GM18870 (cell line): ENCODE measurements at regions not wholly inside any gene's neighbourhood (a gene's known extent, or its start where the extent isn't known, plus 50 kb on each side); places are given as distances from the start of the nearest gene placed in this dataset.

Experiments used
- ATAC-seq: cut with Tn5 transposase; IDR thresholded peaks from one replicate; pipeline ENCODE4 v1.9.1; 2021; ENCODE audit warnings: moderate library complexity; ENCODE audit not compliant: unreplicated experiment

DNA sequence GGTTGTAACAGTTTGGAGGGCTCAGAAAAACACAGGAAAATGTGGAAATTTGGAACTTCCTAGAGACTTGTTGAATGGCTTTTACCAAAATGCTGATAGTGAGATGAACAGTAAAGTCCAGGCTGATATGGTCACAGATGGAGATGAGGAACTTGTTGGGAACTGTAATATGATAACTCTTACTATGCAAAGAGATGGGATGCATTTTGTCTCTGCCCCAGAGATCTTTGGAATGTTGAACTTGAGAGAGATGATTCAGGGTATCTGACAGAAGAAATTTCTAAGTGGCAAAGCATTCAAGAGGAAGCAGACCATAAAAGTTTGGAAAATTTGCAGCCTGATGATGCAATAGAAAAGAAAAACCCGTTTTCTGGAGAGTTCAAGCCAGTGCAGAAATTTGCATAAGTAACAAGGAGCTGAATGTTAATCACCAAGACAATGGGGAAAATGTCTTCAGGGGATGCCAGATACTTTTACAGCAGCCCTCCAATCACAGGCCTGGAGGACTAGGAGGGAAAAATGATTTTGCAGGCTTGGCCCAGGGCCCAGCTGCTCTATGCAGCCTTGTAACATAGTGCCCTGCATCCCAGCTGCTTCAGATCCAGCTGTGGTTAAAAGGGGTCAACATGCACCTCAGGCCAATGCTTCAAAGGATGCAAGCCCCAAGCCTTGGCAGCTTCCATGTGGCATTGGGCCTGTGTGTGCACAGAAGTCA, 572.7 kb upstream of the ATP2B1 start:
- no peak for ATAC-seq

DNA sequence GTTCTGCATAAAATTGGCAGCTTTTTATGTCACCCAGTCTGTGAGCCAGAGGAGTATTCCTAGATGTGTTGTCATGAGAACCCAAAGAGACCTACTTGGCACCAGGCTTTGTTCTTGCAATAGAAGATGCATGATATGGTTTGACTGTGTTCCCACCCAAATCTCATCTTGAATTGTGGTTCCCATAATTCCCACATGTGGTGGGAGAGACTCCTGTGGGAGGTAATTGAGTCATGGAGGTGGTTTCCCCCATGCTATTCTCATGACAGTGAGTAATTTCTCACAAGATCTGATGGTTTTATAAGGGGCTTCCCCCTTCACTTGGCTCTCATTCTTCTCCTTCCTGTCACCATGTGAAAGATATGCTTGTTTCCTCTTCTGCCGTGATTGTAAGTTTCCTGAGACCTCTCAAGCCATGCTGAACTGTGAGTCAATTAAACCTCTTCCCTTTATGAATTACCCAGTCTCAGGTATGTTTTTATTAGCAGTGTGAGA, 572.0 kb upstream of the ATP2B1 start:
- peak; percentile 84 for ATAC-seq

DNA sequence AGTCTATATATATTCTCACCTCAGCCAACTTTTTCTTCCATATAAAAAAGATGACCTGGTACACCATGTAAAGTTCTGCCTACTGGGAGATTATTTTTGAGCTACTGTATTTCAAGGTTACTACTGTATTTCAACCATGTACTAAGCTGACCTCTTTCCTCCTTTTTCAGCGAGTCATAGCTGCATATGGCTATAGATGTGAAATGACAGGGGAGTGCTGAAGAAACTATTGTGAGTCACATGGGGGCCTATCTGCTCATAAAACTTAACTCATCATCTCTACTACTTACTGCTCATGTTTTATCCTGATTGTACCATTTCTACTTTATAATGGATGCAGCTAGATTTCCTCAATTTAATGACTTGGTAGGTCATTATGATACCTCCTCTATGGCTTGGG, 571.4 kb upstream of the ATP2B1 start:
- ATAC-seq, result peak; percentile 30

DNA sequence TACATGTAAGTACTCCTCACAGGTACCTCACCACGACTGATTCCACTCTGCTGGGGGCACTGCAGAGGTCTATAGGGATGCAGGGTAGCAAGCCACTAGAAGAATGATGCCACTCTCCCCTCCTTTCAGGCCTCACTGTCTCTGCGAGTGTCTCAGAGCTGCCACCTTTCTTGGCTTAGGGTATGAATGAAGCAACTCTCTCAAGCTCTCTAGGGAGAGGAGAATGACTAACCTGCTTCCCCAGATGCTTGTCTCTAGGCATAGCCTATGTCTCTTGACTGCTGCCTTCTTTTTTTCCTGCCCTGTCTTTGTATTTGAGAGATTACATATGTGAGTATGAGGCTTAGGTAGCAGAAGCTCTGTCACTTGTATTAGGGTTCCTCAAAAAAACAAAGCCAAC, 566.5 kb upstream of the ATP2B1 start:
- no peak for ATAC-seq

DNA sequence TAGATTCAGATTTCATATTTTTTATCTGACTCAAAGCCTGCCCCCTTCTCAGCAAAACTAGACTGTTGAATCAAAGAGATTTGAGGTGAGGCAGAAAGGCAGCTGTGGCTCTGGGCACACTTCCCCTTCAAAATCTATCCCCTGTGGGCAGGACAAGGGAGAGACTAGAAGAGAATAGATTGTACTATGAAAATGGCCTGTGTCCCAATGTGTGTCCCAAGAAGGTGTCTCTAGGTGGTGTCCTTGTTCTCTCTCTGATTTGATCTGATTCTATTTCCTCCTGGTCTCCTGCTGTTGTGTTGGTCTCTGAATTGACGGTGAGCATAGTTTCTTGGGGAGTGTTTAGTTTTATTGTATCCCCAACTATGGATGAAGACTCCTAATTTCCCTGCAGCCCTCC, 565.8 kb upstream of the ATP2B1 start:
- ATAC-seq, result no peak

DNA sequence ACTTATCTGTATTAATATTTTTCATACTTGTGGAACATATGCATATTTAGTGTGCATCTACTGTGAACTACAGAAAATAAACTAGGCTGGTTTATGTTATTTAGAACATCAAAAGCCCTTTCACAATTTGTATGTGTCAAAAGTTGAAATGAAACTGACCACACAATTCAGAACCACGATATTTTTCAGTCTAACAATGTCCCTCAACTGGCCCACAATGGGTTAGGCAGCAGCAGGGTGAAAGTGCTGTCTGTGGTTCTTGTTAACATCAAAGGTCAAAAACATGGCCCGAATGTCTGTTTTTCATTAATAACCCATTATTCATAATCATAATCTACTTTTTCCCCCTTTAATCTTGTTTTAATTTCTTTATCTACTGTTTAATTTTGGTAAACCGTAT, 559.9 kb upstream of the ATP2B1 start:
- ATAC-seq, result peak; percentile 48

DNA sequence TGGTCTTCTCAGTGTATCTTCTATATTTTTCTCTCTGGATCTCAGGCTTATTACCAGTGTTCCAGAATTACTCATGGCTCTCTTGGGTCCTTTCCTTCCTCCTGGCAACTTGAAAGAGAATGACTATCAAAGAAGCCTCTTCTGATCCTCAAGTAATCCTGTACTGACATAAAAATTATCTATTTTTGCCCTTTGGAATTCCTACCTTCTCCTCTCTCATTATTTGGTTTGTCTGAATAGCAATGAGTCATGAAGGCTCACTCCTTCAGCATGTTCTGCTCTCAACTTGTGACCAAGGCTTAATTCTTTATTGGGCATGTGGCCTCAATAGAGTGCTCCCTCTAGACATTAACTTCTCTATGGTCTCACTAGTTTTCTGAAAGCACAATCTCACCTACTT, 553.6 kb upstream of the ATP2B1 start:
- no peak for ATAC-seq

DNA sequence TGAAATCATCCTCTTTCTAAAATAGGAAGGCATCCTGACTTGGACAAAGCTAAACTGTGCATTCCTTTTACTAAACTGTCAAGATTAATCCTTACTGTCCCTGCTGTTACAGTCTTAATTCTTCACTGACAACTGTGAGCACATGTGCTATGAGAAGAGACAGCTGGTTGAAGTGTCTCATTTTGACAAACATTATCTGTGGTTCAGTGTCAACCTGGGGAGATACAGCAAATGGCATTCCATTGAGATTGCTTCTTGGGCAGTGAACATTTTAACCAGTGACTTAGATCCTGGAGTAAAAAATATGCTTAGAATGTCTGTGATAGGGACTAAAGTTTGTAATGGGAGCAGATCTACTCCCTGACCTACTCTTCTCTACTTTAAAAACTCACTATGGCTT, 552.6 kb upstream of the ATP2B1 start:
- ATAC-seq, result no peak

DNA sequence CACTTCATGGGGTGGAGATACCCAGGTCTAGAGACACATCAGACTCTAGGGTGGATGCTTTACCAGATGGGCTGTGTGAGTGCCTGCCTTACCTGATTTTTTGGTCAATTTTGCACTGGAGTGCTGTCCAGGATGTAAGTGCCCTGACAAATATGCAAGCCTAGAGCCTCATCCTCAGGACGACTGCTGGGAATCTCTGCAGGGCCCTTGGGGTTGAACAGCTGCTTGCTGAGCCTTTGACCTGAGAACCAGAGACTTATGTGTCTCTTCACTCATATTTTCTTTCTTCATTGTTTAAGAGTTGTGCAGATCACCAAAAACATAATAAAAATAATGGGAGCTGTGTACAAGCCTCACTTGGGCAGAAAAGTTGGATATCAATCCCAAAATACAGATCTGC, 551.5 kb upstream of the ATP2B1 start:
- ATAC-seq, result no peak

DNA sequence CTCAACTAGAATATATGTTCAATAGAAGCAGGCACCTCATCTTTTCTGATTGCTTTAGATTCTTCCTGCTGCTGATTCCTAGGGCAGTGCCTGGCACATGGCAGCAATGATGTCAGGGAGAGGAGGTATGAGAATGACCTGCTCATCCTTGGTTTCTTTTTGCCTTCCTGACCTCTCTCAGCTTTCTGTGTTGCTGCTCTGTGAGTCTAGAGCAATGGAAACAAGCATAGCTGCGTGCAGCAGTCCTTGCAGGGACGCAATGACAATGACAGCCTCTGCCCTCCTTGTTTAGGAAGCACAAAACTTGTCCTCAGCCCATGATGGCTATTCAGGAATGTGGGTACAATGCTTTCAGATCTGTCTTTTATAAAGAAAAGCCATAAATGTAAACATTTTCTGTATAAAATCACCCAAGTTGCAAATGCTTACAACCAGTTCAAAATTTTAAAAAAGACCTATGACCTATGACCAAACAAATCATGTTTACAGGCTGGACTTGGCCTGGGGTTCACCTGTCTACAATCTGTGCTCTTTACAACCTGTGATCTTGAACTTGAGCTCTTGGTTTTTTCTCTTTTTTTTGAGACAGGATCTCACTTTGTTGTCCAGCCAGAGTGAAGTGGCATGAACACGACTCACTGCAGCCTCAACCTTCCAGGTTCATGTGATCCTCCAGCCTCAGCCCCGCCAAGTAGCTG, 549.4 kb upstream of the ATP2B1 start:
- ATAC-seq, result no peak

DNA sequence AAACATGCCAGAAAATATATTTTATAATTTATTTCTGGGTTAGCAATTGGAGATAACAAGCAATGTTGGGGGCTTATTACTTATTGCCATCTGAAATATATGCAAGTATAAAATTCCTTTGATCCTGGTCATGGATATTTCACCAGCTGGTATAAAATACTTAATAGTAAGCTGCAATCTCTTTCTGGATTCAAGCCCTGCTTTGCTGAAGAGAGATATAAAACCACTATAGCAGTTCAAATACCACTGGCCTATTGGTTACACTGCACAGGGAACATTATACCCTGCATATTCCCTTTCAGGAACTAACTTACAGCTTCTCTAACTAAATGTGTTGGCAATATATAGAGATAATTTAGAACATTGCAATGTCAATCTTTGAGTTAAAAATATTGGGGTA, 546.2 kb upstream of the ATP2B1 start:
- ATAC-seq, result no peak

DNA sequence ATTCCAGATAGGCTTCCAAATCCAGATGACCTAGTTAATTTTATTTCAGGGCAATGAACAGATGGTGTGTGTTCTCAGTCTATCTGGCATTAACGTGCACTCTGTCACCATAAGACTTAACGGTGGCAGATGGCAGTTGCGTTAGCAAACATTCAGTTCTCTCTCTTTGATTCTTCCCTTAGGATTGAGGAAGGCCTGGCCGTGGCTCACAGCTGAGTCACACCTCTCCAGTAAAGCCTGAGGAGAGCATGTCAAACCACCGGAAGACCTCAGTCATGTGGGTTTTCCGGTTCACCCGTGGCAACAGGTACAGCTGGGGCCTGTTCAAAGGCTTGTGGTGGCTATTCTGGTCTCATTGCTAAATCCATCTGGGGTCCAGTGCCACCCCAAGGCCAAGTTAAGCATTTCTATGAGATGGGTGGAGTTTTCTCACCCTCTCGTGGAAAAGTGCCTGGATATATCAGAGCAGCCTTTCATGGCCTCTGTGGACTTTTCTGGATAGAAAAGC, 545.1 kb upstream of the ATP2B1 start:
- peak; percentile 100 for ATAC-seq

DNA sequence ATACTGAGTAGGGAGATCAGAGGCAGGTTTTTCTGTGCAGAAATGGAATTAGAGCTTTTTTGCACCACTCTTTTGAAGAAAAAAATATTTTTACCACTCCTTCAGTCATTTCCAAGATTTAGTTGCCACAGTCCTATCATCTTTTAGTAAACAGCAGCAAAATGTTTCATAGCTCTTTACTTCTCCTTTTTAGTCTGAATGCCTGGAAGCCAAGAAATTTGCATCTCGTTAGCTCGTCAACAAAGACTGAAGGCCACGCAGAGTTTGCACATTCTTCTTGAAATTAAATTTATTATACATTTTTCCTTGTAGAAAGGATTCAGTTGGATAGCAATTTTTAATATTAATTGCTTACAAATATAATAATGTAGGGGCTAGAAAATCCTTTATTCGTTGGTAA, 544.5 kb upstream of the ATP2B1 start:
- no peak for ATAC-seq

DNA sequence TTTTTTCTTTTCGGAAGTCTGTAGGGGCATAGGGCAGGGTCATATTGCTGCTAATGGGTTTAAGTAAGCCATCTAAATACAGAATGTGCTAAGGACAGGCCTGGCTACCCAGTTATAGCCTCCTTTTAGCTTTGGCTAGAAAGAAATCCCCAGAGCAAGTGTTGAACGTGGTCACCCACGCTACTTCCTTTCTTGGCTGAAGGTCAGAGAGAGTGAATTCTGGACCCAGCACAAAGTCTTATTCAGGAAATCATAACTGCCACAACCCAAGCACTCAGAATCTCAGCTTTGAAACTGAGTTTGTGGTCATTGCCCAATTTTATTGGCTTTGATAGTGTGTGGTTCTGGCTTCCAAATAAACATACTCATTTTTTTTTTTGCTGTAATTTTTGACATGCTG, 542.1 kb upstream of the ATP2B1 start:
- no peak for ATAC-seq

DNA sequence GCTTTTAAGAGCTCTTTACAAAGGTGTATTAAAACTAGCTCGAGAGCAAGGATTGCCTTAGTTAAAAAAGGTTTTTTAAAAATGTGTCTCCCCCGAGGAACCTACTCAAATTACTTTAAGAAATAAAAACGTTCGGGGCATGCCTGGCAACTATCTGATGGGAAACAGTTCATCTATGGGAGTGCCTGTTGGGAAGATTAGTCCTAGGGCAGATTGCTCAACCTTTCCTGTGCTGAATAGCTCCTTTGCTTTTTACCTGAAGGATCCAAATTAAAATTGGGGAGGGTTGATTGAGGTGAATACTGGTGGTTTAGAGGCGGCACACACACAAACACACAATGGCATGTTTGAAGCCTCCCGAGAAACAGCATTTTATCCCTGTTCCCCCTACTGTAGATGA, 541.4 kb upstream of the ATP2B1 start:
- no peak for ATAC-seq

DNA sequence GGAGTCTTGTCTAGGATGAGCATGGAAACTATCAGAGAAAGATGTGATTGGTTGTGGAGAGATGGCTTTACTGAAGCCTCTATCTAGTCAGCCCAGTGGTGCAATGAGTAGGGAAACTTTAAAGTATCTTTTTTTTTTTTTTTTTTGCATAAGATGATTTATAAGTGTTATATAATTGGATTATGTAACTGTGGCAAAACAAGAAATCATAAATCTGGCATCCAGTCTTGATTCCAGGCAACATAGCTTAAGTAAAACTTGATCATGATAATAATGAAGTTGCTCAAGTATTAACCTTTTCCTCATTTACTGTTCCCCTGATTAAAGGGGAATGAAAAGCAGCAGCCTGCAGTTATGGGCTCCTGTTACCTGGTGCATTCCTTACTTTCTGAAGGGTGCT, 538.0 kb upstream of the ATP2B1 start:
- no peak for ATAC-seq

DNA sequence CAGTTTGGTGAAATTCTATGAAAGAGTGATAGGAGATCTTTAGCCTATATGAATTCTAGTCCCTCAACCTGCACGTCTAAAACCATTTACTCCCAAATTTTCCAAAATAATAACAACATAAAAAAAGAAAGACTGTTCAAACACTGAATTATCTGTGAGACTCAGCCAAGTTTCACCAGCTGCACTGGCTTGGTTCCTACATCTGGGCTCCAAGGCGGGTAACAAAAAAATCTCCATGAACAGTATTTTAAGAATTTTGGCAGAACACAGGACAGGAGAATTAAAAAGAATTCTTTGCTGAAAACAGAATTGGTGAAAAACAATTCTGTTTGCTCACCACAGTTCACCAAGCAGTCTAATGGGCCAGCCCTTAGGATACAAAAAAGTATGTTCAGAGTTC, 536.8 kb upstream of the ATP2B1 start:
- ATAC-seq, result no peak

DNA sequence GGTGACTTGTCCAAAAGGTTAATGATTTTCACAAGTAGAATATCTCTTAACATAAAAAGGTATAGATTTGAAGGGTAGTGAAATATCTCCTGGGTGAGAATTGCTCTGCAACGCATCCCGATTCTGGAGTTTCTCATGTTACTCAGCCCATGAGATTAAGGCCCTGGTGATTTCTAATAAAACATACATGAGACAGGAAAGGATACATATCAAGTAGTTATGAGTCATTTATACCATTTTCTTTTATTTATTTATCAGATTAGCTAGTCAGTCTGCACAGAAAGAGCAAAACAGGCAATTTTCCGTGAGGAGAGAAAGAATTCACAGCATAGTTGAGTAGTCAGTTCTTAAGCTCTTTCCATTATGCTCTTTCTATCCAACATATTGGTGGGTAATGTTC, 535.6 kb upstream of the ATP2B1 start:
- ATAC-seq, result no peak

DNA sequence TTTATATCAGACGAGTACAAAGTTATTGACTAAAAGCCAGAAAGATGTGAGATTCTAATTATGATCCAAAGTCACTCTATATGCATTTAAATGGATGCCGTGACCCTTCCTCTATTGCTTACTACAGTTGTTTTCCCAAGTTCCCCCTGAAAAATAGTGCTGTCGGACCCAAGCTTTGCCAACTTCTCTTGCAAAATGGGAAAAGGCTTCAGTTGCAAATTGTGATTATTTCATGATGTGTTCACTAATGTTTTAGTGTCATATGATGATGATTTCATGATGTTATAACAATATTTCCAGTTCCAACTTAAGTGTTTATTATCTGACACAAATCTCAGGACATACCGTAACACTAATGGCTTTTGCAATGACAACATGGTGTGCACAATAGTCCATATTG, 534.6 kb upstream of the ATP2B1 start:
- no peak for ATAC-seq

DNA sequence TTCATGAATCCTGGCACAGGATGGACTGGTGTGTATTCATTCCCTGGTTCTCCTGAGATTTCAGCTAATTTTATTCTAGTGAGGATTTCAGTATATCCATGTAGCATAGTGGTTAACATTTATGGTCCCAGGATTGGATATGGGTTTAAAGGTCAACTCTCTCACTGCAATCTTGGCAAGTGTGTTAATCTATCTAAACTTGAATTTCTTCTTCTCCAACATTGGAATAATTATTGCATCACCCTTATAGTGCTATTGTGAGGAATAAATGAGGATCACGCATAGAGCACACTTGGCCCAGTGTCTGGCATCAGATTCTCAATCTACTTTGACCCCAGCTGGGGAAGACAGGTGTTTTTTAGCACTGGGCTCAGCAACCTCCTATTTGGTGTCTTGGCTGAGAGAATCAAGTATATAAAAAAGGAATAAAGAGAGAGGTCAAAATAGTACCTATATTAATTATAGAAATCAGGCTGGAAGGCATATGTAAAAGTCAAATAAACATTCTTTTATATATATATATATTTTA, 531.2 kb upstream of the ATP2B1 start:
- no peak for ATAC-seq

DNA sequence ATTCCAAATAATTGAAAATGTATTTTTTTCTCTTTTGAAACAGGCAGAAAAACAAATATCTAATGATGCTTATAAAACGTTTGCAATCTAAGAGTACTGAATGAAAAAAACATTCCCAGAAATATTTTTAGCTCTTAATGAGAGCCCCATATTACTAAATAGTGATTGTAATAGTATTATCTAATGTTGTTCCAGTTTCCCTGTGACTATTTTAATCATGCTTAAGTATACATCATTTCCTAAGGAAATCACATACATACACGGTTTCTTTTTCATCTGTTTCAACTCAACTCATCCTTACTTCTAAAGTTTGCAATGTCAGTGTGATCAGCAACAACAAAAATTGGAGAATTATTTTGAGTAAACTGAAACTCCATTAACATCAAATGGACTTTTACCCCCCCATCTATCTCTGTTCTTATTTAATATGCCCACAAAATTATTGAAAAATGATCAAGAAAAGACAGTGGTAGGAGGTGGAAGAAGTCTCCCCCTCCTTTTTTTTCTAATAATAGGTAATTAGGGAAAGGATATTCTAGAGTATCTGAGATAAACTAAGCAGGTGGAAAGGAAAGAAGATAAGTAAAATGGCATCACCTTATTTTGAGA, 530.1 kb upstream of the ATP2B1 start:
- ATAC-seq, result no peak

DNA sequence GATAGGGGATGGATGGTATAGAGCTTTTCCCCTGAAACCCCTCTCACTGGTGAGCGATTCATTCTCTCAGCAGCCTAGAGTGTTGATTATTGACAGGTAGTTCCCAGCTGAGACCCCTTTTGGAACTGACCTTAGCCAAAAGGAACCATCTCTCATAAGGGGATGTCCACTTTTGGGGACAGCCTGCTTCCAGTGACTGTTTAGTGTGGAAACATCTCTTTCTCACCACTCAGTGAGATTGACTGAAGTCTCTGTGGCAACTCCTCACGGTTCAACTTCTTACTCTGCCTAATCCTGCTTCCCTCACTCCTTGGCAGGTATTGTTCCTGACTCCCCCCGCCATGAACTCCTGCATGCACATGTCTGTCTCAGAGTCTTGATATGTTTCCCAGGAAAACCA, 529.2 kb upstream of the ATP2B1 start:
- no peak for ATAC-seq
